NCI-H1417 (cell line): ENCODE measurements at regions not wholly inside any gene's neighbourhood (a gene's known extent, or its start where the extent isn't known, plus 50 kb on each side); places are given as distances from the start of the nearest gene placed in this dataset.

ENCODE experiments used
- DNase-seq, 3 experiments: peaks; one replicate each; lab custom pipeline; 2025; lab: John Stamatoyannopoulos, UW

DNA sequence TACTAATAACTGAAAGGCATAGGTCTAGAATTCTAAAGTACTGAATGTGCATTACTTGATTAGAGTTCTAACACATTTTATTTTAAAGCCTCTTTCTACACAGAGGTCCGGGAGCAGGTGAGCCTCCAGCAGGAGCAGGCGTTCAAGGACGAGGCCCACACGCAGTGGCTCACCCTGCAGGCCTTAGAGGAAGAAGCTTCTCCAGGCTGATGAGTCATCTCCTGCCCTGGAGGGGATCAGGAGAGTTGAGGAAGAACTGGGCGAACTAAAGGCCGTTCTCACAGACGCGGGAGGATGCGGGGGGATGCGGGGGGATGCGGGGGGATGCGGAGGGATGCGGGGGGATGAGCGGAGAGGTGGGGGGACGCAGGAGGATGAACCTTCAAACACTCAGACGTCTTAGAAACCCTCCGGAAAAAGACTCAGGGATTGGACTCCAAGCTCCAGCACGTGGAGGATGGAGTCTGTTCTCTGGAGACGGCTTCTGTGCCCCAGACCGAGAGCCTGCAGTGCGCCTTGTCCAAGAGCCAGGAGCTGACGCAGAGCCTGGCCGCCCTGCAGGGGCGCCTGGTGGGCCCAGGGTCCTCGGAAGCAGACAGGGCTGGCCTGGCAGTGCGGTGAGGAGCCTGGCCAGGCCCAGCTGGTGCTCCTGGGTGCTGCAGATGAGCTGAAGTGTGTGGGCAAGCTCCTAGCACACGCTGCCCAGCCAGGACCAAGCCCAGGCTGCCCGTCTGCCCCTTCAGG, 433.7 kb upstream of the TPK1 start:
- DNase-seq: no peak

DNA sequence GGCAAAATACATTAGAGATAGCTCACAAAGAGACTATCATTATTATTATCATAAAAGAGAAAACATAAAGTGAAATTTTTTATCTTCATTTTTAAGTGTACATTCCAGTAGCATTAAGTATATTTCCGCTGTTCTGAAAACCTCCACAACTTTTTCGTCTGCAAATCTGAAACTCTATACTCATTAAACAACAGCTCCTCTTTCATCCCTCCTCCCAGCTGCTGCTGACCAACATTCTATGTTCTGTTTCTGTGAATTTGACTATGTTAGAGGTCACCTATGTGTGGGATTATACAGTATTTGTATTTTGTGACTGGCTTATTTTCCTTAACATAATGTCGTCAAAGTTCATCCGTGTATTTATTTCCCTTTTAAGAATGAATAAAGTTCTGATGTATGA, 429.3 kb upstream of the TPK1 start:
- no peak for DNase-seq

DNA sequence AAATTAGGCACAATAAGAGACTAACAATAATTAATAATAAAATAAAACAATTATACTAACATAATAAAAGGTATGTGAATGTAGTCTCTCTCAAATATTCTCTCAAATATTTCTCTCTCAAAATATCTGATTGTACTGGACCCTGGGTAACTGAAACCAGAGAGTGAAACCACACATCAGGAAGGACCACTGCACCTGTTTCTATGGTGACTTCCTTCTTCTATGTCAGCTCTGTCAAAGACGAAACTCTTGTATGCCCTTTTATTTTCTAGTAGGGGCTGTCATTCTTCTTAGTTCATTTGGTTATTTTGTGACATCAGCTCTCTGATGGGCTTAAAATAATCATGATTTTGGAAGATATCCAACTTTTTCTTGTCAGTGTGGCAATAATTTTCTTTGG, 428.0 kb upstream of the TPK1 start:
- no peak for DNase-seq

DNA sequence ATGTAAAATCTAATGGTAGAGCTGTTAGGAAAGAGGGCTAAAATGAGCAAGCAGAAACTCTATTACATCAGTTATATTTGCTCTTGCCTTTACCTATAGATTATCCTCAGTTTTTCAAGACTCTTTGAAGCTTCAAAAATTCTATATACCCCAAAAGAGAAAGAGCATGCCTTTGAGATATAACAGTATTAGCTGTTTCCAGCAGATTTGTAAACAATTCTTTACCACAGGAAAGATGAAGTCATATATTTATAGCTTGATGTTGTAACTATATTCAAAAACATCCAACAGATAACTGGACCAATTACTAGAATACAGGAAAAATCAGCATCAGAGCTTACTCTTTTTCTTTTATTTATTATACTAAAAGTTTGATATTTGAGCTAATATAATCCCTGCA, 416.2 kb upstream of the TPK1 start:
- DNase-seq: no peak

DNA sequence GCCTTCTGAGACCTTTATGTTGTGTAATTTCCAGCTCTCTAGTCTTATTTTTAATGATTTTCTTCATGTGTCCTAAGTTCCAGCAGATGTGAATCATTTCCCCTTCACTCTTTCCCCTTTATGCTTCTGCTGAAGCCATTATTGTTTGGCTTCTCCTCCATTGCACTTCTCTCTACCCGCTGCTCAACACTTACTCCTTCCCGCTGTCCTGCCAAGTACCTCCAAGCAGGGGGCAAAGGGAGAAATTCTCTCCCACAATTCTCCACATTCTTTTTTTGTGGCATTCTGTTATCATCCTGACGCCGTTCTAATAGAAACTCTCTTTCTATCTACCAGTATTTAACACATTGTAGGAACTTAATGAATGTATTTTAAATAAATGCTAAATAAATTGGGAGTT, 388.9 kb upstream of the TPK1 start:
- DNase-seq: no peak

DNA sequence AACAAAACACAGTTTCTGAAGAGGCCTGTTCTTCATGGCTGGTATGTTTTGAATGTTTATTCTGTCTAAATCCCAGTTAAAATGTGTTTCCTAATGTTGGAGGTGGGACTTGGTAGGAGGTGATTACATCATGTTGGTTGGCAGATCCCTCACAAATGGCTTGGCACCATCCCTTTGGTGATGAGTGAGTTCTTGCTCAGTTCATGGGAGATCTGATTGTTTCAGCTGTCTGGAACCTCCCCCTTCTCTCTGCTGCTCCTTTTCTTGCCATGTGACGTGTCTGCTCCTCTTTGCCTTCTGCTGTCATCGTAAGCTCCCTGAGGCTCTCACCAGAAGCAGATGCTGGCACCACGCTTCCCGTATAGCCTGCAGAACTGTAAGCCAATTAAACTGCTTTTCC, 383.6 kb upstream of the TPK1 start:
- DNase-seq: no peak

DNA sequence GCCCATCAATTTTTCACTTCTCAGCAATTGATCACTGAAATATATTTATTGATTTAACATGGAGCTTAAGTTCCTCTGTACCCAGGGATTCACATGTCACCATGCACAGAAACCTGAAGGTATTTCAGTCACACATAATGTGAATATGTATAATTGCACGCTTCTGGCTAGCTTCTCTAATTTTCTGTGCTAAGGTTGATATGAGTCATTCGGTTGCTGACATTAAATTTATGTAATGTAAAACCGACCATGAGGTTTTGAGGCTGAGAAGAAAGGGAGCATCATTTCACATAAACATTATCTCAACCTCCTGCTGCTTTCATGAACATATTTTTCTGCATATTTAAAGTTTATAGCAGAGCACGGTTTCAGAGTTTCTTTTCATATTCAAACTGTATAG, 381.0 kb upstream of the TPK1 start:
- DNase-seq: no peak

DNA sequence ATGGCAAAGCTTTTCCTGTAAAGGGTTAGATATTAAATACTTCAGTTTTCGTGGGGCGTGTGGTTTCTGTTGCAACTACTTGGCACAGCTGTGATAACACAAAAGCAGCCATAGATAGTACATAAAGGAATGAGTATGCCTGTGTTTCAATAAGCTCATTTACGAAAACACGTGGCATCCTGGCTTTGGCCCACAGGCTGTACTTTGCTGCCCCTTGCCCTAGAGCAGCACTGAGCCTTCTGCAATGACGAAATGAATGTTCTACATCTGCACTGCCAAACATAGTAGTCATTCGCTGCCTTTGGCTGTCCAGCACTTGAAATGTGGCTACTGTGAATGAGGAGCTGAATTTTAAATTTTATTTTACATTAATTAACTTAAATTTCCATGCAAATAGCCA, 376.2 kb upstream of the TPK1 start:
- no peak for DNase-seq

DNA sequence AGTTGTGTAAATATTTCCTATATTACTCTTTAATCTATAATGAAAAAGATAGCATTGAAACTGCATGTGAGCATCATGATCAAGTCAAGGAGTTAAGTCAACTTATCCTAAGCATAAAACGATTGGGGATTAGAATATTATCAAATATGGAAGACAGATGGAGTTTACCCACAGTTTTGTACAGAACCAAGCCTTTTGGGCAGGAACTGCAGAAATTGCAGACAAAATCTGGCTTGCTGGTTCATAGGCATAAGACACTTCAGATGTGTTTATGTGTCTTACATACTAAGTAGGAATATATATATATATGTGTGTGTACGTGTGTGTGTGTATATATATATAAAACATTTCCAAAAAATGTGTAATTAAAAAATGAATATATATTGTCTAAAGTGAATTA, 375.4 kb upstream of the TPK1 start:
- no peak for DNase-seq

DNA sequence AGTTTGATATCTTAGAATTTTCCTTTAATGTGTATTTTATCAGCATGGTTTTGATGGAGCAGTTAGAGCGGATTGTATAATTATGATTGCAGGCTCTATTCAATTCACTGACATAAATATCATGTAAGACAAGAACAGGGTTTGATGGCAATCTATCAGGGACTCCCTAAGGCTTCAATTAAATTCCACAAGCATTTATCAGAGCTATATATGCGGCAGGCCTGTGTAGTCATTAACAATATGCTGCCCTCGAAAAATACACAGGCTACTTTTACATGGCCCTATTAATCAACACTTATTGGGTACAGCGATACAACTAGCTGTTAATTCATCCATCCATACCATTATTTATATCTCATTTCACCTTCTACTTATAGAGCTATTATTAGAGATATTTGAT, 358.1 kb upstream of the TPK1 start:
- peak in 2 of 3 experiments; percentile 29 to 84 for DNase-seq

DNA sequence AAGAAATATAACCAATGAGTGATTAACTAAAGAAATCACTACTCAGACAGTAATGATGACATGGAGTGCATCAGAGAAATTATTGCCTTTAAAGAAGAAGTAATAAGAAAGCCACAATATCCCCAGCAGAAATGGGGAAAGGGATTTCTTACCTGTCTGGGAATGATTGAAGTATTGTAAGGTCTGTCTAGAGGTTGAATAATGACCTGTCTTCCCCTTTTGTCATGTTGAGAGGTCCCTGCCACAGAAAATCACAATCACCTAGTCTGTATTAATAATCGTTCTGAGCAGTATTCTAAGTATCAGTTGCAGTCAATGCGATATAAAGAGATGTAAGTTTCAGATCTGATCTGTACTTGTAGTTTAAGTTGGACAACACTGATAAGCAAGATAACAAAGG, 349.1 kb upstream of the TPK1 start:
- DNase-seq: no peak

DNA sequence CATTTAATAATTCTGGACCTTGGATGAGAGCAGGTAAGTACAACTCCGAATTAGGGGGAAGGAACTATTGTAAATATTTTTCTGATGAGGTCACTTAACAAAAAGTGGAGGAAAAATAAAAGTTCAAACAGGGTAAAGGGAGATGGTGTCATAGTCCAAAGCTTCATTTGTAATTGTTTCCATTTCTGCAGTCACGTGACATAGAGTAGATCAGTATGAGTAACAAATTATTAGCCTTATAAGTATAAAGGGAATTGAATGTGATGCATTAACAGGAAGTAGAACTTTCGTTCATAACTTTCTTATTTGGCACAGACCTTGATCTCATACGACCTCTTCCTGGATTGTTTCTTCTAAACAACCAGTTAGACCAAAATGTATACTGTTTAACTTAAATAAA, 347.2 kb upstream of the TPK1 start:
- no peak for DNase-seq

DNA sequence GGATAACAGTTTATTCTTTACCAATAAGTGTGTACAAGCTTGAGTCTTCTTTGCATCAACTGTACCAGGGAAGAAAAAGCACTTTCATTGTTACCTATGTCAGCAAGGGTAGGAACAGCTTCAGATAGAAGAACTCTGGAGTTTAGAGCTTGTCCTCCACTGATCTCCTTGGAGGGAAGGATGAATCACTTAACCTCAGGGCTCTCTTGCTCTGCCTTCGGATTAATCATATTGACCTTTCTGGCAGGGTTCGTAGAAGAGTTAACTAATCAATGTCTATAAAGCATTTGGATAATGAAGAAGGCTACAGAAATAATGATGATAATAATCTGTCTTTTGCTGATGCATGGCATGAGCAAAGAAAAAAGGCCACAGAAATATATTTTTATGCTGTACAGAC, 339.5 kb upstream of the TPK1 start:
- no peak for DNase-seq

DNA sequence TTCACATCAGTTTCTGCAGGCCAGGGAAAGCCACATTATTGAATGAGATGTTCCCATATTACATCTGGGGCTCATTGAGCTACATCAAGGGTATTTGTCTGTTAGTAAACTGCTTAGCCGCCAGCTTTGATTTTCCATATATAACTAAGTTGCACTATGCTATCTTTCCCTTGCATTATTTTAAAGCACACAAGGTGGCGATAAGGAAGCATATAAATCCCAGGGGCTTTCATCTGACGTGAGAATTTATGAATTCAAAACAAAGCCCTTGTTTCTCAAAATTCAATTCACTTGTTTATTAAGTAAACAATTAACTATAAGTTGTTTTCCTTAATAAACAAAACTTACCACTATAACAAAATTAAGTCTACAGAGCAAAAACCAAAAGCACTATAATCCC, 334.1 kb upstream of the TPK1 start:
- DNase-seq: peak in 2 of 3 experiments; percentile 43 to 80

DNA sequence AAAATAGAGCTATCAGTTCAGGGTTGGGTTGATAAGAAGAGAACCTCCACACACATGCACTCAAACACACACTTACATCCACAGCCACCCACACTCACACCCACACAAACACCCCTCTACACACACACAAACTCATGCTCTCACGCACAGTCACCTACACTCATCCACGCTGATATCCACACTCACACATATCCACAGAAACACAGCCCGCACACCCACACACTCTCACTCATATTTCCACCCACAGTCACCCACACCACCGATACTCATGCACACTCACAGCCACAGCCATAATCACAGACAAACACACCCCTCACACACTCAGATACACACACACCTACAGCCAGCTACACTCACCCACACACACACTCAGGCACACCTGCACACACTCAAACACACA, 333.0 kb upstream of the TPK1 start:
- no peak for DNase-seq

DNA sequence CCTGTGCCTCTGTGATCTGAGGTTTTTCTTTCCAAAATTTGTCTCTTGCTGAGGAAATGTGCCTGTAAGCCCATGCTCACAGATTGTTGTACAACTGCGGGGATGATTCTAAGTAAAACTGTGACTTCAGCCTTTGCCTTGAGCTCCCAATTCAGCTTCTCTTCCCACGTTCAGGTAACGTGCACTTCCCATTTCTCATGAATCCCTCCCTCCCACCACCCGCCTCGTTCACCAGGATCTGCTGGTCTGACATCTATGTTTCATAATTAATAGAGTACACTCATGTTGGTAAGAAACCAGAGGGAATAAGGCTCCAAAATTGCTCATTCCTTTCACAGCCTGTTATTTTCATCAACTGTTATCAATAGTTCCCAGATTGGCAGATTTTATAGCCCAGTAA, 332.6 kb upstream of the TPK1 start:
- DNase-seq: no peak

DNA sequence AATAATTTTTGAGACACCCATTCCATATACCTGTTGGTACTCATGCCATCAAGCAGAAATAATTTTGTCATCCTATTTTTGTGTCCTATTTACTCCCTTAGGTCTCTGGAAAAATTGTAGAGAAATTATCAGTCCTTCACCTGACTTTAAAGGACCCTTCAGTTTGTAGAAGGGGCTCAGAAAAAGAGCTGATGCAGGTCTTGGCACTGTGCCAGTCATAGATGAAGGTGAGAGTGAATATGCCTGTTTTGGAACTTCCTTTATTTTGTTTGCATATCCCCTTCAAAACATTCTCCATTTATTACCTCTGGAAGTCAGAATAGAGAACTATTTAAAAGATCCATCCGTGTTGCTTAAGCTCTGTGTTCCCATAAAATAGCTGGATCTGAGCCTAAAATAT, 321.0 kb upstream of the TPK1 start:
- DNase-seq: peak; percentile 16 to 68 (median 48)

DNA sequence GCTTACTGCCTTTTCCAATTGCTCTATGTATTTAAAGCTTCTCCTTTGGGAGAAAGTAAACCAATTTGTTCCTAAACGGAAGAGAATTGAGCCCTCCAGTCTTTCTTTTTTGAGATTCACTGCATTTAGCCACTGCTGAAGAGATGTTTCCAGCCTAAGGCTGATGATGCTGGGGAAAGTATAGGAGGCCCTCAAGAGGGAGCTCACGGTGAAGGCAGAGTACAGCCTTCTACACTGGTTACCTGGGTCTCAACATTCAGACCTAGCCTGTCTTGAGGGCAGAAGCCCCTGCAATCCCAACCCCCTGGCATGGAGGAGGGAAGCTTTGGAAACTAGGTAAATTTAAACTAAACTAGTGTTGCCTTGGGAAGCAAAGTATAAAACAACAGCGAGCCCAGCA, 316.7 kb upstream of the TPK1 start:
- peak in 1 of 3 experiments; percentile 10 for DNase-seq

DNA sequence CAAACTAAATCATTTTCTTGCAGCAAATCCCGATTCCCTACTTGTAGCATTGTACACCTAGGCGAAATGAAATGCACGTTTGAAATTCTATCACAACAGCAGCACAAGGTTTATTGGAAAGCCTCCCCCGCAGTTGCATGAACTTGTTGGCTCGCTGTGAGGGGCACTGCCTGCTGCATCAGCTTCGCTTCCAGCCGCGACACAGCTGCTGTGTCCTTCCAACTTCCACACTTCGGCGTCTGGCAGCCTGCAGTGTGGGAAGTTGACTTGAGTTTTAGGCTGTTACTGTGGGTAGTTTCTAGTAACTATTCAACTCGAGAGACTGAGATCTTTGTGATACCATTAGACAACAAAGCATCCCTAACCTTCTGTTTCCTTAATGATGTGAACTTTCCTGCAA, 315.8 kb upstream of the TPK1 start:
- no peak for DNase-seq

DNA sequence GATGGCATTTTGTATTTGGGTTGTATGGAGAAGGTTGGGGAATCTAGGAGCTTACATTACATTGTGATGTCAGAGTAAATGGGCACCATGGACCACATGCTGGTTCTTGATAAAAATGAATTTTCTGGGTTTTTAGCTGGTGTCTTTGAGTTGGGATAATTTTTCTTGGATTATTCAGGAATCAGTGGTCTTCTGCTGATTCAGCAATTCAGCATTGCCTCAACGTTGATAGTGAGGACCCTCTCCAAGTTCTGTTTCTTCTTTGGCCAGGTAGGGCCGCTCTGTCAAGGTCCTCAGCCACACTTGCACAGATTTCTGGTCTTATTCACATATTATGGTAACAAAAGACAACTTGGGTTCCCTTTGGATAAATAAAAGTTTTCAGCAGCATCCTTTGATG, 312.0 kb upstream of the TPK1 start:
- DNase-seq: no peak

DNA sequence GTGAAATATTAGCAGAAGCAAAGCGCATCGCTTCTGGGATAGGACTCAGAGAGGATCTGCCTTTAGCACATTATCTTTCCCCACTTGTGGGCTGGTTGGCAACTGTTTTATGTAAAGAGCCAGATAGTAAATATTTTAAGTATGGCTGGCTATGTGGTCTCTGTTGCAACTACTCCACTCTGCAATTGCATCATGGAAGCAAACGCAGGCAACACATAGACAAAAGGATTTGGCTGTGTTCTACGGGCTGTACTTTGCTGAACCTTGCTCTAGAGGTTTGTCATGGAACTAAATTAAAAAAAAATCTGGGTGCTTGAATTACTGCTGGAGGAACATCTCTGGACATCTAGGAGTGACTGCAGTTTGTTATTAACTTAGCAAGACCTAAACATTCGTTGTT, 307.8 kb upstream of the TPK1 start:
- DNase-seq: no peak

DNA sequence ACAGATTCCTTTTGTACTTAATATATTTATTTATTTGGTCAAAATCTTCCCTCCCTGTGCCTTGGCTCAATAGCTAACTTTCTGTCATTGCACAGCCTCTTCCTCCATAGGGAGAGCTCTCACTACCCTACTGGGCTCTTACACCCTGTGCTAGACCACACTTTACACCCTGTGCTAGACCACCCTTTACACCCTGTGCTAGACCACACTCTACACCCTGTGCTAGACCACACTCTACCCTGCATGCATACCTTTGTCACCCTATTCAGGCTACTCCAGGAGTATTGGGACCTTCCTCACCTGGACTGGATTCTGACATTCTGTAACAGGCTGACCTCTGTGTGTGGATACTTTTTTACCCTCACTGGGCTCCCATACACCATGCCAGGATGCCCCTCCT, 298.5 kb upstream of the TPK1 start:
- DNase-seq: no peak

DNA sequence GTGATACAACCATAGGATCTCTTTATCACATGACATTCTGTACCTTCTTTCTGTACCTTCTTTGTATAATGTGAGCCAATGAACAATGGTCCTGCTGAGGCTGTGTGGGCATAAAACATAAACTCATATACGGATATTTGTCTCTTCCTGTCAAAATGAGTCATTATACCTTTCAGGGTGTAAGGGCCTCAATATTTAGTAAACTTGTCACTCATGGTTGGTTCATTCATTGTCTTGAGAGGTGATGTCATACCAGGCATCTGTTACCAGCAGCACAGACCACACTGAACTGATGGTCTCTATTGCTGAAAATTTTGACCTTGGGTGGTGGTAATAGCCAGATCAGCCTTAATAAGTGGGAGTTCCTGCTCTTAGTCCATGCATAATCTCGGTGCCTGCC, 287.6 kb upstream of the TPK1 start:
- no peak for DNase-seq

DNA sequence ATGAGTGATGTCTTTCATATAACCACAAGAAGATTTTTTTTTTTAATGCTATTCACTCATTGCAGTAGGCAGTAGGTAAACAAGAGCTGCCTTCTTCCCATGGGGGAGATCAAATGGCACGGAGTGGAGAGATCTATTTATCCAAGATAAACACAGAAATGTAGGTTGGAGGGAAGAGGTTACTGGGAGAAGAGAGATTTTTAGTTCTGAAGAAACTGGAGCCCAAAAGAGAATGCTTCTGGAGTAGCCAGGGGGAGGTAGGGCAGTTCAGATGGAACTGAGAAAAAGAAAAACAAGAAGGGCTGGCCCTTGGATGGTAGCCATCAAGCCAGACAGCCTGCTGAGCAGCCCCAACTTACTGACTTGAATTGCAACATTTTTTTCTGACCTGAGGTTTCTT, 270.1 kb upstream of the TPK1 start:
- peak; percentile 44 to 86 (median 81) for DNase-seq

DNA sequence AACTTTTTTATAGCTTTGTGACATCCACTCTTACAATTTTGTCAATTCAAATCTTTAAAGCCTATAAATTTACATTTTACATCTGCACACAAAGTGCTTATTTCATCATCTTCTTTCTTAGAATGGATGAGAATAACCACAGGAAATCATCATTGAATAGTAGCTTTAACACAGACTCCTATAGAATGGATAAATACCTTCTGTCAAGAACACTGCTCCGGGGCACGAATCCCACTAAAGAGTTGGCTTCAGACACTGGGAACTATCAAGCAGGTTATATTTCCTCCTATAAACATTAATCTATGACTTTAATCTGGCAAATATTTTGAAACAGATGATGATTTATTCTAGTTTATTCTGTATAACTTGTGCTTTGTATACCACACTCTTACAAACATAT, 269.7 kb upstream of the TPK1 start:
- DNase-seq: peak; percentile 30 to 86 (median 52)
